ENCODE measurements at regions not wholly inside any gene's neighbourhood (a gene's known extent, or its start where the extent isn't known, plus 50 kb on each side); places are given as distances from the start of the nearest gene placed in this dataset.

DNA sequence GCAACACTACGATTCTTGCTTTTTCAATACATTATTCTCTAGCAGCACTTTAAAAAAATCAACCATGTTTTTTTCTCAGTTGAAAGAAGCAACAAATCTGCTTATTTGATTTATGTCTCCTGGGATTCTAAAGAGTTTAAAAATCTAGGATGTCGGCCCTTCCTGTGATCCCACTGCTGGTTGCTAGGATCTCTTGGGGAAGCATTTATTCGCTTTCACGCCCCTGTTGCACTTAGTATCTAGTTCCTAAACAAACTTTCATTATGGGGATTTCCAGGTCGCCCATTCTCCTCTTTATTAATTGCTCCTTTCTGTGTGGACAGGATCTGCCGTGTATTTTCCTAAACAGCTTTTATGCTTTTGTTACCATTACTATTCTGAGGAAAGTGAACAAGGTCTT, 313.5 kb downstream of the AGTPBP1 start:
- DNase-seq (ENCODE audit: low read depth), result no peak
- Histone ChIP-seq H3K27me3 (replicated peaks; ENCODE audit: control insufficient read depth, insufficient read depth, low read length) (peaks cover 14% of the 10 kb centered on the region), H3K4me1 (ENCODE audit: control insufficient read depth, insufficient read depth, low read length) (peaks cover 20% of the 10 kb centered on the region), H3K4me3 (ENCODE audit: low read length) (no peak overlapping the region), H3K9me3 (ENCODE audit: control insufficient read depth, low read length) (no peaks in the 10 kb centered on the region), H3K9ac (ENCODE audit: low read length) (no peak overlapping the region), H3K36me3 (ENCODE audit: control insufficient read depth, insufficient read depth, low read length, severe bottlenecking) (no peaks in the 10 kb centered on the region)

- peaks cover 4% of the 10 kb centered on the region for H3K9me3 ChIP-seq (ENCODE audit: control insufficient read depth, low read length)
Observed at GRCh38 chr9:85427772-85428171, 314.0 kb downstream of the AGTPBP1 start.

DNA sequence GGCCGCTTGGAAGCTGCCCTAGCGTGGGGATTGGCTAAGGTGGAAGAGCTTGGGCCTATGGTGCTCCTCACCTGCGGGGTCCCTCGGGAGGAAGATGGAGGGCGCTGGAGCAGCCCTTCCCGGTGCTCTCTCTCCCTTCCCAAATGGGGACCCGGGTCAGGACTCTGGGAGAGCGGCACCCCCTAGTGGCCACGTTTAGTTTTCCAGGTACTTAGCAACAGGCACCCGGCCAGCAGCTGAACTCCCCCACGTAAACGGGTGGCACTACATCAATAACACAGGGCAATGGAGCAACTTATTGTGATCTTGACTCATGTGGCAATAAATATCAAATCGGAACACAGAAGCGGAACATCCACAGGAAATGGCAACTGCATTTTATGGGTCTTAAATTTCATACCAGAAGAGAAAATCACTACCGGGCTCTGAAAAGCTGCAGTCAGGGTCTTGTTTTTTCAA, 316.6 kb downstream of the AGTPBP1 start:
- peaks cover 6% of the 10 kb centered on the region for H3K4me1 ChIP-seq (ENCODE audit: control insufficient read depth, insufficient read depth, low read length)
- peaks cover 6% of the 10 kb centered on the region for H3K9me3 ChIP-seq (ENCODE audit: control insufficient read depth, low read length)
- DNase-seq (ENCODE audit: low read depth), result peak; percentile 40
- peaks cover 14% of the 10 kb centered on the region for H3K27me3 ChIP-seq (replicated peaks; ENCODE audit: control insufficient read depth, insufficient read depth, low read length)
- H3K4me3 ChIP-seq (ENCODE audit: low read length), result no peak overlapping the region
- H3K9ac ChIP-seq (ENCODE audit: low read length), result no peak overlapping the region
- no peaks in the 10 kb centered on the region for H3K36me3 ChIP-seq (ENCODE audit: control insufficient read depth, insufficient read depth, low read length, severe bottlenecking)

More at GRCh38 chr9:85427772-85428171, 314.0 kb downstream of the AGTPBP1 start:
- H3K4me3 ChIP-seq (ENCODE audit: low read length), result no peak overlapping the region
- H3K9ac ChIP-seq (ENCODE audit: low read length), result no peak overlapping the region
- H3K36me3 ChIP-seq (ENCODE audit: control insufficient read depth, insufficient read depth, low read length, severe bottlenecking), result no peaks in the 10 kb centered on the region
- H3K4me1 ChIP-seq (ENCODE audit: control insufficient read depth, insufficient read depth, low read length), result peaks cover 20% of the 10 kb centered on the region
- peaks cover 14% of the 10 kb centered on the region for H3K27me3 ChIP-seq (replicated peaks; ENCODE audit: control insufficient read depth, insufficient read depth, low read length)
- DNase-seq (ENCODE audit: low read depth), result no peak

GRCh38 chr9:85423422-85423821, 318.3 kb downstream of the AGTPBP1 start:
- Histone ChIP-seq H3K4me1 (ENCODE audit: control insufficient read depth, insufficient read depth, low read length) (peaks cover 6% of the 10 kb centered on the region), H3K9me3 (ENCODE audit: control insufficient read depth, low read length) (peaks cover 6% of the 10 kb centered on the region), H3K27me3 (replicated peaks; ENCODE audit: control insufficient read depth, insufficient read depth, low read length) (peaks cover 3% of the 10 kb centered on the region), H3K9ac (ENCODE audit: low read length) (no peak overlapping the region), H3K4me3 (ENCODE audit: low read length) (no peak overlapping the region), H3K36me3 (ENCODE audit: control insufficient read depth, insufficient read depth, low read length, severe bottlenecking) (no peaks in the 10 kb centered on the region)
- DNase-seq (ENCODE audit: low read depth), result no peak

- Histone ChIP-seq H3K9ac (ENCODE audit: low read length) (no peak overlapping the region), H3K4me1 (ENCODE audit: control insufficient read depth, insufficient read depth, low read length) (peaks cover 6% of the 10 kb centered on the region), H3K27me3 (replicated peaks; ENCODE audit: control insufficient read depth, insufficient read depth, low read length) (peaks cover 5% of the 10 kb centered on the region), H3K36me3 (ENCODE audit: control insufficient read depth, insufficient read depth, low read length, severe bottlenecking) (no peaks in the 10 kb centered on the region), H3K9me3 (ENCODE audit: control insufficient read depth, low read length) (peaks cover 6% of the 10 kb centered on the region), H3K4me3 (ENCODE audit: low read length) (no peak overlapping the region)
- no peak for DNase-seq (ENCODE audit: low read depth)
Observed at GRCh38 chr9:85421641-85422040, 320.1 kb downstream of the AGTPBP1 start.

DNA sequence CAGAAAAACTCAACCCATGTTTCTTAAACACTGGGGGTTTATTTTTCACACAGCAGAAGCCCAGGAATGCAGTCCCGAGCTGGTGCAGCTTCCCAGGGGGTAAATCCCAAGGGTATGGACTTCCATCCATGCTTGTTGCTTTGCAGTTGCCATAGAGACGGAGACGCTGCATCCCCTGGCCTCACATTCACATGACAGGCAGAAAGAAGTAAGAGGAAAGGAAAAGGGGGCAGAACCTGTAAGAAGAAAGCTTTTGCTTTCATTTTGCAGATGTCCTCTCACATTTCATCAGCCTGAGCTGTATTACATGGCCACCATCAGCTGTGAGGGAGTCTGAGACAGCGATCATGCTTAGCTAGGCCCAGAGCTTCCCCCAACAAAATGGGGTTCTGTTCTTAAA, 321.0 kb downstream of the AGTPBP1 start:
- no peak overlapping the region for H3K9ac ChIP-seq (ENCODE audit: low read length)
- H3K36me3 ChIP-seq (ENCODE audit: control insufficient read depth, insufficient read depth, low read length, severe bottlenecking), result no peaks in the 10 kb centered on the region
- peaks cover 6% of the 10 kb centered on the region for H3K4me1 ChIP-seq (ENCODE audit: control insufficient read depth, insufficient read depth, low read length)
- H3K9me3 ChIP-seq (ENCODE audit: control insufficient read depth, low read length), result peaks cover 6% of the 10 kb centered on the region
- H3K4me3 ChIP-seq (ENCODE audit: low read length), result no peak overlapping the region
- DNase-seq (ENCODE audit: low read depth), result no peak
- H3K27me3 ChIP-seq (replicated peaks; ENCODE audit: control insufficient read depth, insufficient read depth, low read length), result peaks cover 7% of the 10 kb centered on the region

DNA sequence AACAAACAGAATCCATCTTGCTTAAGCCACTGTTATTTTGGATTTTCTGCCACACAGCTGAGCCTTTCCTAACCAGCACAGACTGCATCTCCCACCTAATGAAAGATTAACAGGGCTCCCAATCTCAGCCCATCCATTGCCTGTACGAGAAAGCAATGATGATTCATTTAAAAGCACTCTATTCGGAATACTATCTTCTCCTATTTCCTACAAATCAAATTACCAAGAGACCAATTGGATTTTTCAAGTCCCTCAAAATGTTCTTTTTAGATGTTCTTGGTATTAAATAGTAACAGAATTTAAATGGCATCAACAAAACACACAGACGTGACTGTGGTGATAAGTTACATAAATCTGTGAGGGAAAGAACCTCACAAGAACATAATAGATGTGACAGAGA, 324.1 kb downstream of the AGTPBP1 start:
- peaks cover 2% of the 10 kb centered on the region for H3K9me3 ChIP-seq (ENCODE audit: control insufficient read depth, low read length)
- no peaks in the 10 kb centered on the region for H3K4me1 ChIP-seq (ENCODE audit: control insufficient read depth, insufficient read depth, low read length)
- no peaks in the 10 kb centered on the region for H3K36me3 ChIP-seq (ENCODE audit: control insufficient read depth, insufficient read depth, low read length, severe bottlenecking)
- H3K4me3 ChIP-seq (ENCODE audit: low read length), result no peak overlapping the region
- no peak overlapping the region for H3K9ac ChIP-seq (ENCODE audit: low read length)
- DNase-seq (ENCODE audit: low read depth), result no peak
- H3K27me3 ChIP-seq (replicated peaks; ENCODE audit: control insufficient read depth, insufficient read depth, low read length), result peaks cover 13% of the 10 kb centered on the region

DNA sequence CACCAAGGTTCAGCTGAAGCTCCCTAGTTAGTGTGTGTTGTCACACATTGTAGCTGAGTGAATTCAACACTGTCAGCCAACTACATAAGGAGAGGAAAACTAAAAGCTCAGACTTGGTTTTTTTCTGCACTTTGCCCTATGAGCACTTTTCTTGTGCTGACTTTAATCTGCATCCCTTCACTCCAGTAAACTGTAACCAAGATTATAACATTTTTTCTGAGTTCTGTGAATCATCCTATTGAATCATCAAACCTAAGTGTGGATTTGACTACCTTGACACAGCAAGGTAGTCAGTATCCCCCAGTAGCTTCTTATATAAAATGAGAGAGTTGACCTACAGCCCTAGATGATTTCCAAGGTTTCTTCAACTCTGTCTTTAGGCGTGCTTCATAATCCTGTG, 325.0 kb downstream of the AGTPBP1 start:
- H3K9ac ChIP-seq (ENCODE audit: low read length), result no peak overlapping the region
- H3K27me3 ChIP-seq (replicated peaks; ENCODE audit: control insufficient read depth, insufficient read depth, low read length), result peaks cover 13% of the 10 kb centered on the region
- no peaks in the 10 kb centered on the region for H3K36me3 ChIP-seq (ENCODE audit: control insufficient read depth, insufficient read depth, low read length, severe bottlenecking)
- DNase-seq (ENCODE audit: low read depth), result no peak
- no peak overlapping the region for H3K4me3 ChIP-seq (ENCODE audit: low read length)
- no peaks in the 10 kb centered on the region for H3K4me1 ChIP-seq (ENCODE audit: control insufficient read depth, insufficient read depth, low read length)
- no peaks in the 10 kb centered on the region for H3K9me3 ChIP-seq (ENCODE audit: control insufficient read depth, low read length)

GRCh38 chr9:85414390-85414789, 327.4 kb downstream of the AGTPBP1 start:
- Histone ChIP-seq H3K9ac (ENCODE audit: low read length) (no peak overlapping the region), H3K27me3 (replicated peaks; ENCODE audit: control insufficient read depth, insufficient read depth, low read length) (peaks cover 13% of the 10 kb centered on the region), H3K4me3 (ENCODE audit: low read length) (no peak overlapping the region), H3K4me1 (ENCODE audit: control insufficient read depth, insufficient read depth, low read length) (no peaks in the 10 kb centered on the region), H3K36me3 (ENCODE audit: control insufficient read depth, insufficient read depth, low read length, severe bottlenecking) (no peaks in the 10 kb centered on the region), H3K9me3 (ENCODE audit: control insufficient read depth, low read length) (no peaks in the 10 kb centered on the region)
- DNase-seq (ENCODE audit: low read depth), result no peak

- no peak for DNase-seq (ENCODE audit: low read depth)
- H3K4me3 ChIP-seq (ENCODE audit: low read length), result no peak overlapping the region
- no peaks in the 10 kb centered on the region for H3K9me3 ChIP-seq (ENCODE audit: control insufficient read depth, low read length)
- H3K27me3 ChIP-seq (replicated peaks; ENCODE audit: control insufficient read depth, insufficient read depth, low read length), result no peaks in the 10 kb centered on the region
- H3K4me1 ChIP-seq (ENCODE audit: control insufficient read depth, insufficient read depth, low read length), result no peaks in the 10 kb centered on the region
- H3K9ac ChIP-seq (ENCODE audit: low read length), result no peak overlapping the region
- no peaks in the 10 kb centered on the region for H3K36me3 ChIP-seq (ENCODE audit: control insufficient read depth, insufficient read depth, low read length, severe bottlenecking)
Observed at GRCh38 chr9:85408494-85408893, 333.3 kb downstream of the AGTPBP1 start.

- Histone ChIP-seq H3K36me3 (ENCODE audit: control insufficient read depth, insufficient read depth, low read length, severe bottlenecking) (no peaks in the 10 kb centered on the region), H3K9ac (ENCODE audit: low read length) (no peak overlapping the region), H3K4me3 (ENCODE audit: low read length) (no peak overlapping the region), H3K9me3 (ENCODE audit: control insufficient read depth, low read length) (no peaks in the 10 kb centered on the region), H3K27me3 (replicated peaks; ENCODE audit: control insufficient read depth, insufficient read depth, low read length) (no peaks in the 10 kb centered on the region), H3K4me1 (ENCODE audit: control insufficient read depth, insufficient read depth, low read length) (no peaks in the 10 kb centered on the region)
- DNase-seq (ENCODE audit: low read depth), result no peak
Observed at GRCh38 chr9:85405566-85405950, 336.2 kb downstream of the AGTPBP1 start.

GRCh38 chr9:85404911-85405565, 336.7 kb downstream of the AGTPBP1 start:
- DNase-seq (ENCODE audit: low read depth), result no peak
- H3K4me1 ChIP-seq (ENCODE audit: control insufficient read depth, insufficient read depth, low read length), result no peaks in the 10 kb centered on the region

More at GRCh38 chr9:85404911-85405565, 336.7 kb downstream of the AGTPBP1 start:
- H3K27me3 ChIP-seq (replicated peaks; ENCODE audit: control insufficient read depth, insufficient read depth, low read length), result no peaks in the 10 kb centered on the region
- H3K9ac ChIP-seq (ENCODE audit: low read length), result no peak overlapping the region
- H3K36me3 ChIP-seq (ENCODE audit: control insufficient read depth, insufficient read depth, low read length, severe bottlenecking), result no peaks in the 10 kb centered on the region
- H3K4me3 ChIP-seq (ENCODE audit: low read length), result no peak overlapping the region
- no peaks in the 10 kb centered on the region for H3K9me3 ChIP-seq (ENCODE audit: control insufficient read depth, low read length)

All from adipocyte (in vitro differentiated cells).